Panc1 (cell line): ENCODE measurements at regions not wholly inside any gene's neighbourhood (a gene's known extent, or its start where the extent isn't known, plus 50 kb on each side); places are given as distances from the start of the nearest gene placed in this dataset.
"Not testable (repeated sequence)": the region's sequence is repeated elsewhere in the genome, so short reads cannot be mapped to it uniquely, and the experiment has no call there.

Experiments used
- ATAC-seq: fragments of 200-7000 bp; cut with Tn5 transposase; 2 replicates; pipeline ENCODE4 v1.9.1; 2020; ENCODE audit warnings: mild to moderate bottlenecking, moderate library complexity
- BruUV-seq: library from RNA; stranded (reverse); fragments of 400-500 nt; replicated peaks from 2 replicates; lab custom pipeline; 2021; lab: Mats Ljungman, UMichigan
- CTCF ChIA-PET: fragments of 300-600 bp; sonication (Branson Sonifier 250); formaldehyde crosslinking; loops from one replicate; lab custom pipeline; 2022; ENCODE audit warnings: antibody characterized with exemption; lab: Charles Lee
- POLR2A ChIA-PET: fragments of 300-600 bp; sonication (Branson Sonifier 250); formaldehyde crosslinking; loops from one replicate; lab custom pipeline; 2022; ENCODE audit warnings: antibody characterized with exemption; lab: Charles Lee
- DNase-seq: peaks from one replicate; pipeline ENCODE4 v3.0.0-alpha.2; 2010; ENCODE audit warnings: low read depth, low spot score
- H3K27ac ChIP-seq: 2 replicates; pipeline ENCODE4 v1.5.1; 2011; ENCODE audit warnings: mild to moderate bottlenecking, low read length, inconsistent platforms
- H3K27me3 ChIP-seq: fragments of 200-500 bp; sonication (Bioruptor generic); 2 replicates; pipeline ENCODE4 v1.6.0; 2014; ENCODE audit warnings: low read length, inconsistent platforms; ENCODE audit not compliant: control insufficient read depth, insufficient read depth
- H3K36me3 ChIP-seq: fragments of 200-500 bp; sonication (Bioruptor generic); 2 replicates; pipeline ENCODE4 v1.5.1; 2014; ENCODE audit warnings: inconsistent platforms, mild to moderate bottlenecking, low read length, moderate library complexity; ENCODE audit not compliant: control insufficient read depth, insufficient read depth
- H3K4me1 ChIP-seq: 2 replicates; pipeline ENCODE4 v1.5.1; 2011; ENCODE audit warnings: inconsistent platforms, mild to moderate bottlenecking, low read length, moderate library complexity; ENCODE audit not compliant: control insufficient read depth, insufficient read depth
- H3K4me3 ChIP-seq, 2 experiments: 2 replicates each; pipeline ENCODE4 v1.5.1; 2011 to 2012; ENCODE audit warnings: low read depth in 2 of 2, low read length in 2 of 2, mild to moderate bottlenecking in 2 of 2, inconsistent platforms in 1 of 2, moderate library complexity in 1 of 2
- H3K9me3 ChIP-seq: fragments of 200-500 bp; sonication (Bioruptor generic); 2 replicates; pipeline ENCODE4 v1.5.1; 2014; ENCODE audit warnings: low read depth, mild to moderate bottlenecking, inconsistent platforms, low read length, moderate library complexity; ENCODE audit not compliant: control insufficient read depth, insufficient read depth
- POLR2AphosphoS5 ChIP-seq: IDR thresholded peaks from 2 replicates; pipeline ENCODE4 v1.6.1; 2012; ENCODE audit warnings: mild to moderate bottlenecking, low read depth, low read length, moderate library complexity
- SIN3A ChIP-seq: IDR thresholded peaks from 2 replicates; pipeline ENCODE4 v1.6.1; 2012; ENCODE audit warnings: low read depth, mild to moderate bottlenecking, low read length, moderate library complexity, borderline replicate concordance; ENCODE audit not compliant: insufficient read depth
- TCF7L2 ChIP-seq: IDR thresholded peaks from 2 replicates; pipeline ENCODE4 v1.6.1; 2011; ENCODE audit warnings: mild to moderate bottlenecking, low read depth, low read length, inconsistent platforms
- in situ Hi-C: cut with HindIII; loops from 2 replicates; pipeline ENCODE4 v1.10.0; 2016; ENCODE audit warnings: low sequenced_read_pairs, low pct_unique_long_range_greater_than_20kb
- intact Hi-C: fragments of 100-400 bp; cut with micrococcal nuclease; formaldehyde crosslinking; loops from one replicate; pipeline ENCODE4 v1.10.0; 2022; ENCODE audit not compliant: unreplicated experiment
- TF ChIP-seq, protein P1 (sequence below): fragments of 450-650 bp; IDR thresholded peaks from 2 replicates; pipeline ENCODE4 v1.5.1; 2017; ENCODE audit warnings: mild to moderate bottlenecking
- TF ChIP-seq, protein P2 (sequence below), 2 experiments: IDR thresholded peaks; 2 replicates each; pipeline ENCODE4 v1.6.1; 2011 to 2012; ENCODE audit warnings: low read depth in 2 of 2, control low read depth in 1 of 2, low read length in 1 of 2, mild to moderate bottlenecking in 1 of 2, moderate library complexity in 1 of 2; ENCODE audit not compliant: insufficient read depth in 1 of 2

DNA sequence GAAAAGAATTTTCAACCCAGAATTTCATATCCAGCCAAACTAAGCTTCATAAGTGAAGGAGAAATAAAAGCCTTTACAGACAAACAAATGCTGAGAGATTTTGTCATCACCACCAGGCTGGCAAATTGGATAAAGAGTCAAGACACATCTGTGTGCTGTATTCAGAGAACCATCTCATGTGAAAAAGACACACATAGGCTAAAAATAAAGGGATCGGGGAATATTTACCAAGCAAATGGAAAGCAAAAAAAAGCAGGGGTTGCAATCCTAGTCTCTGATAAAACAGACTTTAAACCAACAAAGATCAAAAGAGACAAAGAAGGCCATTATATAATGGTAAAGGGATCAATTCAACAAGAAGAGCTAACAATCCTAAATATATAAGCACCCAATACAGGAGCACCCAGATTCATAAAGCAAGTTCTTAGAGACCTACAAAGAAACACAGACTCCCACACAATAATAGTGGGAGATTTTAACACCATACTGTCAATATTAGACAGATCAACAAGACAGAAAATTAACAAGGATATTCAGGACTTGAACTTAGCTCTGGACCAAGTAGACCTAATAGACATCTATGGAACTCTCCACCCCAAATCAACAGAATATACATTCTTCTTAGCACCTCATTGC lies 55.9 kb upstream of the ACSM6 start:
- POLR2A ChIA-PET, H3K27me3 ChIP-seq, H3K9me3 ChIP-seq, CTCF ChIA-PET, H3K4me1 ChIP-seq, H3K36me3 ChIP-seq, ATAC-seq, H3K27ac ChIP-seq, H3K4me3 ChIP-seq, in situ Hi-C loops, BruUV-seq, DNase-seq: not testable (repeated sequence)
- intact Hi-C loops = loop anchor here (10.0 kb wide), 1 partner anchor 467 kb away; no protein-coding TSS in a partner anchor

DNA sequence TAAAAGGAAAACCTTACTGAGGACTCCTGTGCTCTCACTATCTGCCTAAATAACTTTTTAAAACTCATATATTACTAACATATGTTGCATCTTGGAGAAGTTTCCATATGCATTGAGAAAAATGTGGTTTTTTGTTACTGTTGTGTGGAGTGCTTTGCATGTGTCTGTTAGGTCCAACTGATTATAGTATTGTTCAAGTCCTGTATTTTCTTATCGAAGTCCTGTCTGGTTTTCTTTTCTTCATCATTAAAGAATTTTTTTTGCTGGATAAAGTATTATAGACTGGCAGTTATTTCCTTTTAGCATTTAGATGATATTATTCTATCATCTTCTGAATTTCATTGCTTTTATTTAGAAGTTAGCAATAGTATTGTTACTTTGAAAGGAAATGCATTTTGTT lies 59.5 kb upstream of the ACSM6 start:
- no peaks in the 10 kb centered on the region for H3K36me3 ChIP-seq
- CTCF ChIA-PET = no interaction called here
- BruUV-seq = no TSS peak

GRCh38 chr10:95133997-95134396 lies 60.0 kb upstream of the ACSM6 start:
- ATAC-seq = no peak
- no TSS peak for BruUV-seq
- in situ Hi-C loops = no loop called here
- Histone ChIP-seq H3K27ac (no peak overlapping the region), H3K4me1 (no peaks in the 10 kb centered on the region), H3K27me3 (no peaks in the 10 kb centered on the region), H3K4me3 (no peak overlapping the region), H3K9me3 (no peaks in the 10 kb centered on the region), H3K36me3 (no peaks in the 10 kb centered on the region)
- DNase-seq = no peak
- ChIA-PET CTCF (no interaction called here), POLR2A (no interaction called here)
- intact Hi-C loops = loop anchor here (1.0 to 10.0 kb wide), 3 partner anchors 107 to 471 kb away; no protein-coding TSS in a partner anchor
- TF ChIP-seq TCF7L2 = no peak
- TF ChIP-seq SIN3A = no peak
- TF ChIP-seq, protein P1, sequence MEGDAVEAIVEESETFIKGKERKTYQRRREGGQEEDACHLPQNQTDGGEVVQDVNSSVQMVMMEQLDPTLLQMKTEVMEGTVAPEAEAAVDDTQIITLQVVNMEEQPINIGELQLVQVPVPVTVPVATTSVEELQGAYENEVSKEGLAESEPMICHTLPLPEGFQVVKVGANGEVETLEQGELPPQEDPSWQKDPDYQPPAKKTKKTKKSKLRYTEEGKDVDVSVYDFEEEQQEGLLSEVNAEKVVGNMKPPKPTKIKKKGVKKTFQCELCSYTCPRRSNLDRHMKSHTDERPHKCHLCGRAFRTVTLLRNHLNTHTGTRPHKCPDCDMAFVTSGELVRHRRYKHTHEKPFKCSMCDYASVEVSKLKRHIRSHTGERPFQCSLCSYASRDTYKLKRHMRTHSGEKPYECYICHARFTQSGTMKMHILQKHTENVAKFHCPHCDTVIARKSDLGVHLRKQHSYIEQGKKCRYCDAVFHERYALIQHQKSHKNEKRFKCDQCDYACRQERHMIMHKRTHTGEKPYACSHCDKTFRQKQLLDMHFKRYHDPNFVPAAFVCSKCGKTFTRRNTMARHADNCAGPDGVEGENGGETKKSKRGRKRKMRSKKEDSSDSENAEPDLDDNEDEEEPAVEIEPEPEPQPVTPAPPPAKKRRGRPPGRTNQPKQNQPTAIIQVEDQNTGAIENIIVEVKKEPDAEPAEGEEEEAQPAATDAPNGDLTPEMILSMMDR = no peak
- TF ChIP-seq, protein P2, sequence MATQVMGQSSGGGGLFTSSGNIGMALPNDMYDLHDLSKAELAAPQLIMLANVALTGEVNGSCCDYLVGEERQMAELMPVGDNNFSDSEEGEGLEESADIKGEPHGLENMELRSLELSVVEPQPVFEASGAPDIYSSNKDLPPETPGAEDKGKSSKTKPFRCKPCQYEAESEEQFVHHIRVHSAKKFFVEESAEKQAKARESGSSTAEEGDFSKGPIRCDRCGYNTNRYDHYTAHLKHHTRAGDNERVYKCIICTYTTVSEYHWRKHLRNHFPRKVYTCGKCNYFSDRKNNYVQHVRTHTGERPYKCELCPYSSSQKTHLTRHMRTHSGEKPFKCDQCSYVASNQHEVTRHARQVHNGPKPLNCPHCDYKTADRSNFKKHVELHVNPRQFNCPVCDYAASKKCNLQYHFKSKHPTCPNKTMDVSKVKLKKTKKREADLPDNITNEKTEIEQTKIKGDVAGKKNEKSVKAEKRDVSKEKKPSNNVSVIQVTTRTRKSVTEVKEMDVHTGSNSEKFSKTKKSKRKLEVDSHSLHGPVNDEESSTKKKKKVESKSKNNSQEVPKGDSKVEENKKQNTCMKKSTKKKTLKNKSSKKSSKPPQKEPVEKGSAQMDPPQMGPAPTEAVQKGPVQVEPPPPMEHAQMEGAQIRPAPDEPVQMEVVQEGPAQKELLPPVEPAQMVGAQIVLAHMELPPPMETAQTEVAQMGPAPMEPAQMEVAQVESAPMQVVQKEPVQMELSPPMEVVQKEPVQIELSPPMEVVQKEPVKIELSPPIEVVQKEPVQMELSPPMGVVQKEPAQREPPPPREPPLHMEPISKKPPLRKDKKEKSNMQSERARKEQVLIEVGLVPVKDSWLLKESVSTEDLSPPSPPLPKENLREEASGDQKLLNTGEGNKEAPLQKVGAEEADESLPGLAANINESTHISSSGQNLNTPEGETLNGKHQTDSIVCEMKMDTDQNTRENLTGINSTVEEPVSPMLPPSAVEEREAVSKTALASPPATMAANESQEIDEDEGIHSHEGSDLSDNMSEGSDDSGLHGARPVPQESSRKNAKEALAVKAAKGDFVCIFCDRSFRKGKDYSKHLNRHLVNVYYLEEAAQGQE (IDR thresholded peaks at IDR 0.05; ENCODE audit: insufficient read depth in 1 of 2, low read depth in 2 of 2, low read length in 1 of 2) = no peak

More for the DNA sequence above, 59.5 kb upstream of the ACSM6 start:
- Histone ChIP-seq H3K27ac (no peak overlapping the region), H3K4me3 (no peak overlapping the region), H3K4me1 (no peaks in the 10 kb centered on the region), H3K9me3 (no peaks in the 10 kb centered on the region), H3K27me3 (no peaks in the 10 kb centered on the region)
- in situ Hi-C loops = no loop called here
- intact Hi-C loops = loop anchor here (10.0 kb wide), 1 partner anchor 470 kb away; no protein-coding TSS in a partner anchor
- POLR2A ChIA-PET = no interaction called here
- DNase-seq (no peak), ATAC-seq (no peak)
- no peak for TF ChIP-seq TCF7L2
- TF ChIP-seq, protein P1 = no peak
- TF ChIP-seq, protein P2 (IDR thresholded peaks at IDR 0.05; ENCODE audit: insufficient read depth in 1 of 2, low read depth in 2 of 2, low read length in 1 of 2) = no peak
- TF ChIP-seq POLR2AphosphoS5 = no peak
- TF ChIP-seq SIN3A = no peak
